ENCODE measurements at regions not wholly inside any gene's neighbourhood (a gene's known extent, or its start where the extent isn't known, plus 50 kb on each side); places are given as distances from the start of the nearest gene placed in this dataset.

DNA sequence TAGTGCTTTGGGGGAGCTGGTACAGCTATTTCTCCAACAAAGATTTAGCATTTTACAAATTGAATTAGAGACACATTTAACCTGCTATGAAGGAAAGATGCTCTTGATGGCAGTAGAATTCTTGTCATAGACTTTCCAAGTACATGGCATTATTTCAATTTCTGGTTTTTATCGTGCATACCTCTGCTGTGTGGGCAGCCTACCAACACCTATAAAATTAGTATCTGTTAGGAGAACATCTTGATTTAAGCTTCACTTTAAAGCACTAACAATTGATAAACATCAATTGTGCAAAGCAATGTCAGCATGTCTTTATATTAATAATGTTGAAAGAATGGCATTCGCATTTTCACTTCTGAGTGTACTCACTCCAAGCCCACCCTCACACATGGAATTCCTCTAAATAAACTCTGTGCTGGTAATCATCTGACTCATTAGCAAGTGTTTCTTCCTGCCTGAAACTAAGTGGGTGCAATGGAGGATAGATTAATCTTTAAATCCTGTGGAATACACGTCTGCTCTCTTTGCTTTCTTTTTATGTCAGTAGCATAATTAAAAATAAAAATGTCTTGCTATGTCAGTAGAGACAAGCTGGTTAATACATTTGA, 279.8 kb upstream of the MAGEB18 start:
- Mint-ChIP-seq H3K4me3 (no peak overlapping the region), H3K4me1 (no peaks in the 10 kb centered on the region), H3K36me3 (no peaks in the 10 kb centered on the region), H3K27ac (no peak overlapping the region), H3K9me3 (peaks cover 2% of the 10 kb centered on the region), H3K27me3 (ENCODE audit: insufficient read depth, low read depth) (no peaks in the 10 kb centered on the region)
- Histone ChIP-seq H3K4me1 (no peaks in the 10 kb centered on the region), H3K4me2 (no peak overlapping the region), H3K36me3 (no peaks in the 10 kb centered on the region), H3K27ac (no peak overlapping the region), H4K20me1 (ENCODE audit: low read depth) (no peaks in the 10 kb centered on the region), H3K9me3 (ENCODE audit: low read depth) (no peaks in the 10 kb centered on the region), H3K79me2 (ENCODE audit: low read depth) (no peaks in the 10 kb centered on the region), H3K27me3 (no peaks in the 10 kb centered on the region), H3F3A (ENCODE audit: low read depth) (no peaks in the 10 kb centered on the region), H3K9ac (no peak overlapping the region), H2AFZ (replicated peaks) (no peak overlapping the region), H3K4me3 (no peak overlapping the region)
- TF ChIP-seq EZH2phosphoT487 (IDR thresholded peaks at IDR 0.05) = no peak
- TF ChIP-seq EZH2 (IDR thresholded peaks at IDR 0.05) = no peak
- TF ChIP-seq, protein P1, sequence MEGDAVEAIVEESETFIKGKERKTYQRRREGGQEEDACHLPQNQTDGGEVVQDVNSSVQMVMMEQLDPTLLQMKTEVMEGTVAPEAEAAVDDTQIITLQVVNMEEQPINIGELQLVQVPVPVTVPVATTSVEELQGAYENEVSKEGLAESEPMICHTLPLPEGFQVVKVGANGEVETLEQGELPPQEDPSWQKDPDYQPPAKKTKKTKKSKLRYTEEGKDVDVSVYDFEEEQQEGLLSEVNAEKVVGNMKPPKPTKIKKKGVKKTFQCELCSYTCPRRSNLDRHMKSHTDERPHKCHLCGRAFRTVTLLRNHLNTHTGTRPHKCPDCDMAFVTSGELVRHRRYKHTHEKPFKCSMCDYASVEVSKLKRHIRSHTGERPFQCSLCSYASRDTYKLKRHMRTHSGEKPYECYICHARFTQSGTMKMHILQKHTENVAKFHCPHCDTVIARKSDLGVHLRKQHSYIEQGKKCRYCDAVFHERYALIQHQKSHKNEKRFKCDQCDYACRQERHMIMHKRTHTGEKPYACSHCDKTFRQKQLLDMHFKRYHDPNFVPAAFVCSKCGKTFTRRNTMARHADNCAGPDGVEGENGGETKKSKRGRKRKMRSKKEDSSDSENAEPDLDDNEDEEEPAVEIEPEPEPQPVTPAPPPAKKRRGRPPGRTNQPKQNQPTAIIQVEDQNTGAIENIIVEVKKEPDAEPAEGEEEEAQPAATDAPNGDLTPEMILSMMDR (IDR thresholded peaks at IDR 0.05) = no peak
- no peak for DNase-seq (ENCODE audit: low spot score)

DNA sequence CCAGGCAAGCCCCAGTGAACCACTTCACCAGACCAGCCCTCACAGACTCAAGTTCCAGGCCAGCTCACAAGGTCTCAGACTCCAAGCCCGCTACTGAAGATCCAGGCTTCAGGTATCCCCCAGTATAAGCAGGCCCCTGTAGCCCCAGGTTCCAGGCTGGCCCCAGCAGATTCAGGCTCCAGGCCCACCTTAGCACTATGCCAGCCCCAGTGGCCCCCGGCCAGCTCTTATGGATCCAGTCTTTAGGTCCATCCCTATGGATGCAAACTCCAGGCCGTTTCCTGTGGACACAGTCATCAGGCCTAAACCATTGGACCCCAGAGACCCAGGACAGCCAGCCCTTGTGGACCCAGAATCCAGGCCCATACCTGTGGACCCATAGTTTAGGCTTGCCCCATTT, 277.8 kb upstream of the MAGEB18 start:
- Mint-ChIP-seq H3K27me3 (ENCODE audit: insufficient read depth, low read depth) (no peaks in the 10 kb centered on the region), H3K4me3 (no peak overlapping the region), H3K9me3 (peaks cover 2% of the 10 kb centered on the region), H3K4me1 (no peaks in the 10 kb centered on the region), H3K36me3 (no peaks in the 10 kb centered on the region), H3K27ac (no peak overlapping the region)
- TF ChIP-seq EZH2 (IDR thresholded peaks at IDR 0.05) (no peak), EZH2phosphoT487 (IDR thresholded peaks at IDR 0.05) (no peak)
- TF ChIP-seq, protein P1 (IDR thresholded peaks at IDR 0.05) = no peak
- no peak for DNase-seq (ENCODE audit: low spot score)
- H3K27me3 ChIP-seq = no peaks in the 10 kb centered on the region
- no peaks in the 10 kb centered on the region for H4K20me1 ChIP-seq (ENCODE audit: low read depth)
- no peak overlapping the region for H3K27ac ChIP-seq
- H3K9ac ChIP-seq = no peak overlapping the region
- no peak overlapping the region for H3K4me2 ChIP-seq
- no peaks in the 10 kb centered on the region for H3K4me1 ChIP-seq
- H3K4me3 ChIP-seq = no peak overlapping the region
- no peaks in the 10 kb centered on the region for H3K36me3 ChIP-seq
- H3K79me2 ChIP-seq (ENCODE audit: low read depth) = no peaks in the 10 kb centered on the region
- H3K9me3 ChIP-seq (ENCODE audit: low read depth) = no peaks in the 10 kb centered on the region
- H2AFZ ChIP-seq (replicated peaks) = no peak overlapping the region
- no peaks in the 10 kb centered on the region for H3F3A ChIP-seq (ENCODE audit: low read depth)

DNA sequence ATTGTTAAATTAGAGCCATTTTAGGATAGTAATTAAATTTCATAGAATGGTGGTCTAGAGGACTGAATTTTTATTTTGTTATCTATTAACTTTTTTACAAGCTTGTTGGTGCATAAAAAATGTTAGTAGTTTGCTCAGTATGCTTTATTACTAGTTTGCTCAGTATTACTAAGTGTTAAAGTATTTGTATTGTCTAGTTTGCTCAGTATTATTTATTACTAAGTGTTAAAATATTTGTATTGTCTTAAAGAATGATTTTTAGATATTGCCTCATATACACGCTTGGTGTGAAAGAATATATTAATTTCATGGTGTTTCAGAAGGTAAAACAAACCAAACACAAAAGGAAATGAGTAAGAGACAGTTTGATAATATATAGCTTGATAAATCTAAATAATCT, 268.4 kb upstream of the MAGEB18 start:
- no peak overlapping the region for H3K27ac ChIP-seq

More for the DNA sequence above, 268.4 kb upstream of the MAGEB18 start:
- H3K9me3 ChIP-seq (ENCODE audit: low read depth) = peaks cover 4% of the 10 kb centered on the region
- no peak overlapping the region for H3K9ac ChIP-seq
- H3K4me1 Mint-ChIP-seq = no peaks in the 10 kb centered on the region
- DNase-seq (ENCODE audit: low spot score) = no peak
- H3K36me3 Mint-ChIP-seq = no peaks in the 10 kb centered on the region
- H3K4me3 ChIP-seq = no peak overlapping the region
- no peaks in the 10 kb centered on the region for H3K27me3 ChIP-seq
- no peak overlapping the region for H3K4me2 ChIP-seq
- H3K4me1 ChIP-seq = no peaks in the 10 kb centered on the region
- TF ChIP-seq, protein P1 (IDR thresholded peaks at IDR 0.05) = no peak
- no peaks in the 10 kb centered on the region for H3K27me3 Mint-ChIP-seq (ENCODE audit: insufficient read depth, low read depth)
- no peaks in the 10 kb centered on the region for H3K36me3 ChIP-seq
- H3K27ac Mint-ChIP-seq = no peak overlapping the region
- H4K20me1 ChIP-seq (ENCODE audit: low read depth) = no peaks in the 10 kb centered on the region
- H2AFZ ChIP-seq (replicated peaks) = no peak overlapping the region
- no peaks in the 10 kb centered on the region for H3K79me2 ChIP-seq (ENCODE audit: low read depth)
- no peak overlapping the region for H3K4me3 Mint-ChIP-seq
- no peaks in the 10 kb centered on the region for H3K9me3 Mint-ChIP-seq
- H3F3A ChIP-seq (ENCODE audit: low read depth) = no peaks in the 10 kb centered on the region
